HCT116 (cell line): ENCODE measurements at regions not wholly inside any gene's neighbourhood (a gene's known extent, or its start where the extent isn't known, plus 50 kb on each side); places are given as distances from the start of the nearest gene placed in this dataset.

Experiments used
- ATAC-seq: fragments of 200-7000 bp; cut with Tn5 transposase; 2 replicates; pipeline ENCODE4 v1.9.1; 2020; ENCODE audit warnings: mild to moderate bottlenecking, moderate library complexity
- BruUV-seq: library from RNA; stranded (reverse); fragments of 400-500 nt; replicated peaks from 2 replicates; lab custom pipeline; 2021; lab: Mats Ljungman, UMichigan
- CTCF ChIA-PET: fragments of 300-600 bp; sonication (Branson Sonifier 250); formaldehyde crosslinking; loops from one replicate; lab custom pipeline; 2021; ENCODE audit warnings: antibody characterized with exemption; lab: Charles Lee
- POLR2A ChIA-PET: fragments of 300-600, 350-600 bp; sonication (Branson Sonifier 250); formaldehyde crosslinking; loops from one replicate; lab custom pipeline; 2021; ENCODE audit warnings: antibody characterized with exemption; lab: Charles Lee
- RAD21 ChIA-PET, 2 experiments: fragments of 300-600 bp; sonication (Branson Sonifier 250); formaldehyde crosslinking; loops; one replicate each; lab custom pipeline; 2023; ENCODE audit warnings: low total read pairs in 2 of 2; ENCODE audit not compliant: uncharacterized antibody in 2 of 2, unreplicated experiment in 2 of 2, low non-redundant PET in 1 of 2; lab: Charles Lee
- DNase-seq: peaks from one replicate; pipeline ENCODE4 v3.0.0-alpha.2; 2010; ENCODE audit warnings: low read depth, low spot score
- H2AFZ ChIP-seq: fragments of 200-600 bp; shearing (Covaris generic), sonication (generic); 2 replicates; pipeline ENCODE4 v1.6.1; 2017; ENCODE audit warnings: low read depth, mixed run types, mixed read lengths, antibody characterized with exemption, low read length; ENCODE audit not compliant: poor library complexity, severe bottlenecking
- H3K27ac ChIP-seq: 2 replicates; pipeline ENCODE4 v1.5.1; 2012; ENCODE audit warnings: low read depth, low read length
- H3K27me3 ChIP-seq: fragments of 200-600 bp; sonication (generic); 2 replicates; pipeline ENCODE4 v1.6.1; 2016; ENCODE audit warnings: mixed run types, low read length, mixed read lengths; ENCODE audit not compliant: insufficient read depth
- H3K36me3 ChIP-seq, 2 experiments: fragments of 200-500 bp in 1 of 2; fragments of 200-600 bp in 1 of 2; sonication (Bioruptor generic) in 1 of 2; sonication (generic) in 1 of 2; 2 replicates each; pipeline versions ENCODE4 v1.5.1 to v1.6.1; 2014 to 2016; ENCODE audit warnings: low read length in 2 of 2, inconsistent platforms in 1 of 2, mixed read lengths in 1 of 2, mixed run types in 1 of 2; ENCODE audit not compliant: insufficient read depth in 2 of 2, control insufficient read depth in 1 of 2
- H3K4me1 ChIP-seq, 2 experiments: fragments of 200-600 bp in 1 of 2; sonication (generic) in 1 of 2; 2 replicates each; pipeline versions ENCODE4 v1.5.1 to v1.6.1; 2012 to 2017; ENCODE audit warnings: low read length in 2 of 2, inconsistent platforms in 1 of 2, mild to moderate bottlenecking in 1 of 2, mixed read lengths in 1 of 2, mixed run types in 1 of 2, moderate library complexity in 1 of 2; ENCODE audit not compliant: insufficient read depth in 2 of 2, control insufficient read depth in 1 of 2
- H3K4me2 ChIP-seq: fragments of 200-600 bp; sonication (generic); 2 replicates; pipeline ENCODE4 v1.6.1; 2017; ENCODE audit warnings: mixed run types, low read length, mixed read lengths
- H3K4me3 ChIP-seq, 2 experiments: fragments of 200-600 bp in 1 of 2; sonication (generic) in 1 of 2; replicated peaks in 1 of 2; 2 replicates each; pipeline ENCODE4 v1.5.1; 2011 to 2016; ENCODE audit warnings: low read length in 2 of 2, control low read depth in 1 of 2, low read depth in 1 of 2, mild to moderate bottlenecking in 1 of 2, mixed read lengths in 1 of 2, mixed run types in 1 of 2
- H3K79me2 ChIP-seq: fragments of 200-600 bp; sonication (generic); 2 replicates; pipeline ENCODE4 v1.6.1; 2017; ENCODE audit warnings: mild to moderate bottlenecking, mixed run types, low read length, moderate library complexity, mixed read lengths; ENCODE audit not compliant: insufficient read depth
- H3K9ac ChIP-seq: fragments of 200-600 bp; sonication (generic); 2 replicates; pipeline ENCODE4 v1.6.1; 2016; ENCODE audit warnings: low read length, mixed read lengths
- H3K9me2 ChIP-seq: fragments of 200-600 bp; sonication (generic), shearing (Covaris generic); 2 replicates; pipeline ENCODE4 v1.6.1; 2017; ENCODE audit warnings: mixed run types, mild to moderate bottlenecking, moderate library complexity; ENCODE audit not compliant: insufficient read depth
- H3K9me3 ChIP-seq, 2 experiments: fragments of 200-500 bp in 1 of 2; fragments of 200-600 bp in 1 of 2; sonication (Bioruptor generic) in 1 of 2; sonication (generic) in 1 of 2; 2 replicates each; pipeline ENCODE4 v1.6.1; 2014 to 2017; ENCODE audit warnings: low read length in 2 of 2, mixed read lengths in 2 of 2, inconsistent platforms in 1 of 2, low read depth in 1 of 2, mild to moderate bottlenecking in 1 of 2, mixed run types in 1 of 2, moderate library complexity in 1 of 2; ENCODE audit not compliant: control insufficient read depth in 1 of 2, insufficient read depth in 1 of 2
- H4K20me1 ChIP-seq: fragments of 200-600 bp; sonication (generic), shearing (Covaris generic); 2 replicates; pipeline ENCODE4 v1.6.1; 2017; ENCODE audit warnings: mixed run types, mild to moderate bottlenecking, moderate library complexity; ENCODE audit not compliant: insufficient read depth
- ATF3 ChIP-seq: IDR thresholded peaks from 2 replicates; pipeline ENCODE4 v1.6.1; 2012
- CTCF ChIP-seq, 3 experiments: fragments of 200-600 bp in 1 of 3; sonication (generic) in 1 of 3; IDR thresholded peaks in 2 of 3; conservative IDR thresholded peaks in 1 of 3; 2 replicates each; pipeline ENCODE4 v1.5.1; 2012 to 2017; ENCODE audit warnings: low read depth in 2 of 3, low read length in 2 of 3, antibody characterized with exemption in 1 of 3, borderline replicate concordance in 1 of 3, control low read depth in 1 of 3, mild to moderate bottlenecking in 1 of 3, mixed read lengths in 1 of 3, mixed run types in 1 of 3, moderate library complexity in 1 of 3; ENCODE audit not compliant: insufficient read depth in 1 of 3
- EGR1 ChIP-seq: IDR thresholded peaks from 2 replicates; pipeline ENCODE4 v1.6.1; 2012; ENCODE audit warnings: low read depth
- ELF1 ChIP-seq: IDR thresholded peaks from 2 replicates; pipeline ENCODE4 v1.6.1; 2012; ENCODE audit warnings: low read depth, borderline replicate concordance
- EZH2phosphoT487 ChIP-seq: fragments of 200-600 bp; IDR thresholded peaks from 2 replicates; pipeline ENCODE4 v1.6.1; 2018; ENCODE audit warnings: antibody characterized with exemption, borderline replicate concordance
- FOSL1 ChIP-seq: IDR thresholded peaks from 2 replicates; pipeline ENCODE4 v1.6.1; 2012; ENCODE audit warnings: low read depth
- POLR2A ChIP-seq: IDR thresholded peaks from 2 replicates; pipeline ENCODE4 v1.7.0; 2011; ENCODE audit warnings: borderline replicate concordance; ENCODE audit not compliant: insufficient read depth, insufficient read length; ENCODE audit errors: extremely low read depth
- POLR2AphosphoS5 ChIP-seq: IDR thresholded peaks from 2 replicates; pipeline ENCODE4 v1.6.1; 2011; ENCODE audit warnings: mild to moderate bottlenecking, low read depth, low read length, moderate library complexity
- SIN3A ChIP-seq: IDR thresholded peaks from 2 replicates; pipeline ENCODE4 v1.6.1; 2012; ENCODE audit warnings: low read depth
- SP1 ChIP-seq: IDR thresholded peaks from 2 replicates; pipeline ENCODE4 v1.6.1; 2012; ENCODE audit warnings: low read depth
- TCF7L2 ChIP-seq: IDR thresholded peaks from 2 replicates; pipeline ENCODE4 v1.7.0; 2011; ENCODE audit warnings: borderline replicate concordance, inconsistent platforms; ENCODE audit not compliant: insufficient read depth, insufficient read length; ENCODE audit errors: extremely low read depth
- YY1 ChIP-seq: IDR thresholded peaks from 2 replicates; pipeline ENCODE4 v1.6.1; 2011; ENCODE audit warnings: low read length, low read depth, moderate library complexity, mild to moderate bottlenecking; ENCODE audit not compliant: insufficient replicate concordance; ENCODE audit errors: extremely low read depth
- intact Hi-C: fragments of 100-400 bp; cut with micrococcal nuclease; formaldehyde crosslinking; loops from 2 replicates; pipeline ENCODE4 v1.10.0; 2022
- TF ChIP-seq, protein P1 (sequence below): IDR thresholded peaks from 2 replicates; pipeline ENCODE4 v1.6.1; 2011; ENCODE audit warnings: mild to moderate bottlenecking, low read length, moderate library complexity; ENCODE audit not compliant: insufficient replicate concordance; ENCODE audit errors: extremely low read depth
- TF ChIP-seq, protein P2 (sequence below): IDR thresholded peaks from 2 replicates; pipeline ENCODE4 v1.6.1; 2012; ENCODE audit warnings: low read depth
- TF ChIP-seq, protein P3 (sequence below): IDR thresholded peaks from 2 replicates; pipeline ENCODE4 v1.6.1; 2012

DNA sequence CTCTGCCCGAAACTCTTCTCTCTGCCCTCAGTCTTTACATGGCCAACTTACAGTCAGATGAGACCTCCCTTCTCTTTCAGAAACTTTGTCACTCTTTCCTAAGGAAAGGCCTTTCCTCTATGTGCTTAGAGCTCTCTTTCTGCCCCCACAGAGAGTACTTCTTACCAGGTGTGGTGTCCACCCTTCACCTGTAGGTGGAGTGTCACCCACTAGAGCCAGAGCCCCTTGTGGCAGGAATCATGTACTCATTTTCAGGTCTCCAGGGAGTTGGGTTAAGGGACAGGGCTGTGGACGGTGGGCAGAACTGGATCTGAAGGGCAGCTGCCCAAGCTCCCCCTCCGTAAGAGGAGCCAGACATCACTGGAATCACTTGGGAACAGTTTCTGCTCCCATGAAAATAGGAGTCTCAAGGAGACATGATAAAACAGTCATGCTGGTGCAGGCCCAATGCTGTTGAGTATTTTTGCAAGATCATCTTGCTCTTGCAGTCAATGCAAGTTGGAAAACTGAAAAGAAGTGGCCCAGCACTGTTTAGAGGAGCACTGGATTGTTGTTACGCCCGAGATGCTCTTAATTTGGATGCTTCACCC, 436.7 kb downstream of the ZSWIM6 start (continued):
- TF ChIP-seq, protein P1, sequence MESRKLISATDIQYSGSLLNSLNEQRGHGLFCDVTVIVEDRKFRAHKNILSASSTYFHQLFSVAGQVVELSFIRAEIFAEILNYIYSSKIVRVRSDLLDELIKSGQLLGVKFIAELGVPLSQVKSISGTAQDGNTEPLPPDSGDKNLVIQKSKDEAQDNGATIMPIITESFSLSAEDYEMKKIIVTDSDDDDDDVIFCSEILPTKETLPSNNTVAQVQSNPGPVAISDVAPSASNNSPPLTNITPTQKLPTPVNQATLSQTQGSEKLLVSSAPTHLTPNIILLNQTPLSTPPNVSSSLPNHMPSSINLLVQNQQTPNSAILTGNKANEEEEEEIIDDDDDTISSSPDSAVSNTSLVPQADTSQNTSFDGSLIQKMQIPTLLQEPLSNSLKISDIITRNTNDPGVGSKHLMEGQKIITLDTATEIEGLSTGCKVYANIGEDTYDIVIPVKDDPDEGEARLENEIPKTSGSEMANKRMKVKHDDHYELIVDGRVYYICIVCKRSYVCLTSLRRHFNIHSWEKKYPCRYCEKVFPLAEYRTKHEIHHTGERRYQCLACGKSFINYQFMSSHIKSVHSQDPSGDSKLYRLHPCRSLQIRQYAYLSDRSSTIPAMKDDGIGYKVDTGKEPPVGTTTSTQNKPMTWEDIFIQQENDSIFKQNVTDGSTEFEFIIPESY: no peak

GRCh38 chr5:61771062-61771461, 439.0 kb downstream of the ZSWIM6 start:
- Histone ChIP-seq H4K20me1 (no peaks in the 10 kb centered on the region), H3K36me3 (no peaks in the 10 kb centered on the region), H3K79me2 (no peaks in the 10 kb centered on the region), H2AFZ (no peak overlapping the region), H3K27ac (no peak overlapping the region), H3K9ac (no peak overlapping the region), H3K4me2 (no peak overlapping the region), H3K27me3 (peaks cover 36% of the 10 kb centered on the region; the same call in 1 of the 2 replicates), H3K4me1 (no peaks in the 10 kb centered on the region), H3K9me2 (no peaks in the 10 kb centered on the region), H3K9me3 (no peaks in the 10 kb centered on the region), H3K4me3 (no peak overlapping the region)
- DNase-seq (no peak), ATAC-seq (no peak)
- intact Hi-C loops: no loop called here
- no TSS peak for BruUV-seq
- POLR2A ChIA-PET: no interaction called here
- RAD21 ChIA-PET: no interaction called here
- CTCF ChIA-PET: no interaction called here
- TF ChIP-seq POLR2AphosphoS5 (no peak), CTCF (IDR thresholded peaks at IDR 0.05 in 2 of 3, conservative IDR thresholded peaks at IDR 0.05 in 1 of 3; ENCODE audit: borderline replicate concordance in 1 of 3, insufficient read depth in 1 of 3, low read depth in 2 of 3, low read length in 2 of 3) (no peak), FOSL1 (no peak), EGR1 (no peak), EZH2phosphoT487 (no peak), ELF1 (no peak), POLR2A (no peak), TCF7L2 (no peak), YY1 (no peak), SP1 (no peak), ATF3 (no peak), SIN3A (no peak)
- TF ChIP-seq, protein P2, sequence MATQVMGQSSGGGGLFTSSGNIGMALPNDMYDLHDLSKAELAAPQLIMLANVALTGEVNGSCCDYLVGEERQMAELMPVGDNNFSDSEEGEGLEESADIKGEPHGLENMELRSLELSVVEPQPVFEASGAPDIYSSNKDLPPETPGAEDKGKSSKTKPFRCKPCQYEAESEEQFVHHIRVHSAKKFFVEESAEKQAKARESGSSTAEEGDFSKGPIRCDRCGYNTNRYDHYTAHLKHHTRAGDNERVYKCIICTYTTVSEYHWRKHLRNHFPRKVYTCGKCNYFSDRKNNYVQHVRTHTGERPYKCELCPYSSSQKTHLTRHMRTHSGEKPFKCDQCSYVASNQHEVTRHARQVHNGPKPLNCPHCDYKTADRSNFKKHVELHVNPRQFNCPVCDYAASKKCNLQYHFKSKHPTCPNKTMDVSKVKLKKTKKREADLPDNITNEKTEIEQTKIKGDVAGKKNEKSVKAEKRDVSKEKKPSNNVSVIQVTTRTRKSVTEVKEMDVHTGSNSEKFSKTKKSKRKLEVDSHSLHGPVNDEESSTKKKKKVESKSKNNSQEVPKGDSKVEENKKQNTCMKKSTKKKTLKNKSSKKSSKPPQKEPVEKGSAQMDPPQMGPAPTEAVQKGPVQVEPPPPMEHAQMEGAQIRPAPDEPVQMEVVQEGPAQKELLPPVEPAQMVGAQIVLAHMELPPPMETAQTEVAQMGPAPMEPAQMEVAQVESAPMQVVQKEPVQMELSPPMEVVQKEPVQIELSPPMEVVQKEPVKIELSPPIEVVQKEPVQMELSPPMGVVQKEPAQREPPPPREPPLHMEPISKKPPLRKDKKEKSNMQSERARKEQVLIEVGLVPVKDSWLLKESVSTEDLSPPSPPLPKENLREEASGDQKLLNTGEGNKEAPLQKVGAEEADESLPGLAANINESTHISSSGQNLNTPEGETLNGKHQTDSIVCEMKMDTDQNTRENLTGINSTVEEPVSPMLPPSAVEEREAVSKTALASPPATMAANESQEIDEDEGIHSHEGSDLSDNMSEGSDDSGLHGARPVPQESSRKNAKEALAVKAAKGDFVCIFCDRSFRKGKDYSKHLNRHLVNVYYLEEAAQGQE: no peak
- TF ChIP-seq, protein P3, sequence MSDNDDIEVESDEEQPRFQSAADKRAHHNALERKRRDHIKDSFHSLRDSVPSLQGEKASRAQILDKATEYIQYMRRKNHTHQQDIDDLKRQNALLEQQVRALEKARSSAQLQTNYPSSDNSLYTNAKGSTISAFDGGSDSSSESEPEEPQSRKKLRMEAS: no peak
